GM06990 (cell line): ENCODE measurements at regions not wholly inside any gene's neighbourhood (a gene's known extent, or its start where the extent isn't known, plus 50 kb on each side); places are given as distances from the start of the nearest gene placed in this dataset.

Source experiments
- DNase-seq: peaks from one replicate; pipeline ENCODE4 v3.0.0-alpha.2; 2011; ENCODE audit not compliant: insufficient read length; ENCODE audit errors: extremely low read depth
- H3K27me3 ChIP-seq: replicated peaks from 2 replicates; pipeline ENCODE4 v1.6.0; 2011; ENCODE audit warnings: low read length; ENCODE audit not compliant: control insufficient read depth, insufficient read depth
- H3K36me3 ChIP-seq: 2 replicates; pipeline ENCODE4 v1.5.1; 2011; ENCODE audit warnings: low read length; ENCODE audit not compliant: control insufficient read depth, insufficient read depth
- H3K4me3 ChIP-seq: replicated peaks from 2 replicates; pipeline ENCODE4 v1.5.1; 2011; ENCODE audit warnings: low read depth, mild to moderate bottlenecking, control low read depth, low read length
- TF ChIP-seq, protein P1 (sequence below): IDR thresholded peaks from 2 replicates; pipeline ENCODE4 v1.5.1; 2011; ENCODE audit warnings: low read length, control low read depth, mild to moderate bottlenecking, inconsistent platforms; ENCODE audit not compliant: insufficient read depth, poor library complexity, severe bottlenecking

- TF ChIP-seq, protein P1, sequence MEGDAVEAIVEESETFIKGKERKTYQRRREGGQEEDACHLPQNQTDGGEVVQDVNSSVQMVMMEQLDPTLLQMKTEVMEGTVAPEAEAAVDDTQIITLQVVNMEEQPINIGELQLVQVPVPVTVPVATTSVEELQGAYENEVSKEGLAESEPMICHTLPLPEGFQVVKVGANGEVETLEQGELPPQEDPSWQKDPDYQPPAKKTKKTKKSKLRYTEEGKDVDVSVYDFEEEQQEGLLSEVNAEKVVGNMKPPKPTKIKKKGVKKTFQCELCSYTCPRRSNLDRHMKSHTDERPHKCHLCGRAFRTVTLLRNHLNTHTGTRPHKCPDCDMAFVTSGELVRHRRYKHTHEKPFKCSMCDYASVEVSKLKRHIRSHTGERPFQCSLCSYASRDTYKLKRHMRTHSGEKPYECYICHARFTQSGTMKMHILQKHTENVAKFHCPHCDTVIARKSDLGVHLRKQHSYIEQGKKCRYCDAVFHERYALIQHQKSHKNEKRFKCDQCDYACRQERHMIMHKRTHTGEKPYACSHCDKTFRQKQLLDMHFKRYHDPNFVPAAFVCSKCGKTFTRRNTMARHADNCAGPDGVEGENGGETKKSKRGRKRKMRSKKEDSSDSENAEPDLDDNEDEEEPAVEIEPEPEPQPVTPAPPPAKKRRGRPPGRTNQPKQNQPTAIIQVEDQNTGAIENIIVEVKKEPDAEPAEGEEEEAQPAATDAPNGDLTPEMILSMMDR, result no peak
- no peaks in the 10 kb centered on the region for H3K27me3 ChIP-seq
- DNase-seq, result no peak
Measured at GRCh38 chr4:13763707-13764106, 136.2 kb upstream of the BOD1L1 start.

DNA sequence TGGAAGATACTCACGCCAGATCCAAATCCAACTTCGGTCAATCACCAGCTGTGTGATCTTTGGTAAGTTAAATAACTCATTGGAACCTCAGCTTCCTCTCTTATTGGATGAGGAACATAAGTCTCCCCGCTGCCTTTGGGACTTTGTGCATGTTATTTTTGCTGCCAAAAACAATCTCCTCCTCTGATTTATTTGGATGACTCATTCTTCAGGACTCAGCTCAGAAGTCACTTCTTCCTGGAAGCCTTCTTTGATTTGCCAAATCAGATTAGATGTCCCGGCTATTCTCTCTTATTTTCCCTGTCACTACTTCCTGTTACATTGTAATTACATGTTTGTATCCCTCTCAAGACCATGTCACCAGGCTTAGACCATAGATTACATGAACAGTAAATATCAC, 138.0 kb upstream of the BOD1L1 start:
- Histone ChIP-seq H3K27me3 (no peaks in the 10 kb centered on the region), H3K36me3 (no peaks in the 10 kb centered on the region), H3K4me3 (no peak overlapping the region)
- DNase-seq, result no peak
- TF ChIP-seq, protein P1, result no peak

More at GRCh38 chr4:13763707-13764106, 136.2 kb upstream of the BOD1L1 start:
- H3K36me3 ChIP-seq, result no peaks in the 10 kb centered on the region
- no peak overlapping the region for H3K4me3 ChIP-seq

GRCh38 chr4:13766761-13767540, 139.4 kb upstream of the BOD1L1 start:
- no peak overlapping the region for H3K4me3 ChIP-seq
- DNase-seq, result no peak
- no peaks in the 10 kb centered on the region for H3K36me3 ChIP-seq
- TF ChIP-seq, protein P1, result no peak
- no peaks in the 10 kb centered on the region for H3K27me3 ChIP-seq

DNA sequence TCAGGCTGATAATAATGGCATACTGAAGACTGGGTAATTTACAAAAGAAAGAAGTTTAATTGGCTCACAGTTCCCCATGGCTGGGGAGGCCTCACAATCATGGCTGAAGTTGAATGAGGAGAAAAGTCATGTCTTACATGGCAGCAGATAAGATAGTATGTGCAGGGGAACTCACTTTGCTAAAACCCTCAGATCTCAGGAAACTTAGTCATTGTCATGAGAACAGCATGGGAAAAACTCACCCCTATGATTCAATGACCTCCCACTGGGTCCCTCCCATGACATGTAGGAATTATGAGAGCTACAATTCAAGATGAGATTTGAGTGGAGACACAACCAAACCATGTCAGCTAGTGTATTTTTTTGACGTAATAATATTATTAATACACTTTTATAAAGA, 149.8 kb upstream of the BOD1L1 start:
- DNase-seq, result no peak
- TF ChIP-seq, protein P1, result no peak
- no peaks in the 10 kb centered on the region for H3K36me3 ChIP-seq
- no peak overlapping the region for H3K4me3 ChIP-seq
- H3K27me3 ChIP-seq, result no peaks in the 10 kb centered on the region

DNA sequence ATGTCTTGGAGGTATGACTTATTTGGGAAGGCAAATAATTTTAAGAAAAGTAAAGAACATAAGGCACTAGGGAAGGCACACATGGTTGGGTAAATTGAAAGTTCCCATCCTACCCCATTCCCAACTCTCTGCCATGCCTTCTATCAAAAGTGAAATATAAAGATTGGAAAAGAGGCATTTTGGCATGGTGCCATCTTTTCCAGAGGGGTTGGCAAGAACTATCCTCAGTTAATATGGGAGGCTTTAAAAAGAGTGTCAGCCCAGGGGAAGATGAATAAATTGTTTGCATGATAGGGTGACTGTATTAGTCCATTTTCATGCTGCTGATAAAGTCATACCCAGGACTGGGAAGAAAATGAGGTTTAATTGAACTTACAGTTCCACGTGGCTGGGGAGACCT, 150.8 kb upstream of the BOD1L1 start:
- Histone ChIP-seq H3K36me3 (no peaks in the 10 kb centered on the region), H3K4me3 (no peak overlapping the region), H3K27me3 (no peaks in the 10 kb centered on the region)
- TF ChIP-seq, protein P1, result no peak
- no peak for DNase-seq
